ENCODE measurements at regions not wholly inside any gene's neighbourhood (a gene's known extent, or its start where the extent isn't known, plus 50 kb on each side); places are given as distances from the start of the nearest gene placed in this dataset.

GRCh38 chr6:40075056-40075590 is 140.9 kb upstream of the MOCS1 start:
- DNase-seq (ENCODE audit: low spot score) = no peak

- DNase-seq (ENCODE audit: low spot score) = no peak
Measured at GRCh38 chr6:40074306-40075055, 140.2 kb upstream of the MOCS1 start.

GRCh38 chr6:40066372-40066771 is 132.1 kb upstream of the MOCS1 start:
- DNase-seq (ENCODE audit: low spot score) = no peak

- DNase-seq (ENCODE audit: low spot score) = no peak
Measured at GRCh38 chr6:40056865-40057264, 122.6 kb upstream of the MOCS1 start.

GRCh38 chr6:40054602-40055001 is 120.3 kb upstream of the MOCS1 start:
- no peak for DNase-seq (ENCODE audit: low spot score)

- DNase-seq (ENCODE audit: low spot score) = no peak
Measured at GRCh38 chr6:40054186-40054585, 119.9 kb upstream of the MOCS1 start.

- no peak for DNase-seq (ENCODE audit: low spot score)
Measured at GRCh38 chr6:40049128-40049527, 114.9 kb upstream of the MOCS1 start.

GRCh38 chr6:40044196-40044595 is 109.9 kb upstream of the MOCS1 start:
- DNase-seq (ENCODE audit: low spot score) = no peak

GRCh38 chr6:40042232-40042631 is 108.0 kb upstream of the MOCS1 start:
- DNase-seq (ENCODE audit: low spot score) = no peak

- DNase-seq (ENCODE audit: low spot score) = no peak
Measured at GRCh38 chr6:40039042-40039441, 104.8 kb upstream of the MOCS1 start.

GRCh38 chr6:40038626-40039025 is 104.4 kb upstream of the MOCS1 start:
- DNase-seq (ENCODE audit: low spot score) = no peak

GRCh38 chr6:40037271-40037670 is 103.0 kb upstream of the MOCS1 start:
- no peak for DNase-seq (ENCODE audit: low spot score)

GRCh38 chr6:40036186-40036585 is 101.9 kb upstream of the MOCS1 start:
- no peak for DNase-seq (ENCODE audit: low spot score)

- DNase-seq (ENCODE audit: low spot score) = no peak
Measured at GRCh38 chr6:40028449-40028848, 94.2 kb upstream of the MOCS1 start.

GRCh38 chr6:40022867-40023266 is 88.6 kb upstream of the MOCS1 start:
- no peak for DNase-seq (ENCODE audit: low spot score)

- no peak for DNase-seq (ENCODE audit: low spot score)
Measured at GRCh38 chr6:40020166-40020565, 85.9 kb upstream of the MOCS1 start.

- DNase-seq (ENCODE audit: low spot score) = no peak
Measured at GRCh38 chr6:40015530-40015929, 81.3 kb upstream of the MOCS1 start.

GRCh38 chr6:40011844-40012243 is 77.6 kb upstream of the MOCS1 start:
- DNase-seq (ENCODE audit: low spot score) = no peak

- DNase-seq (ENCODE audit: low spot score) = no peak
Measured at GRCh38 chr6:40000964-40001515, 66.8 kb upstream of the MOCS1 start.

GRCh38 chr6:39999006-39999867 is 65.0 kb upstream of the MOCS1 start:
- no peak for DNase-seq (ENCODE audit: low spot score)

- DNase-seq (ENCODE audit: low spot score) = no peak
Measured at GRCh38 chr6:39998126-39998525, 63.9 kb upstream of the MOCS1 start.

GRCh38 chr6:39997101-39997635 is 62.9 kb upstream of the MOCS1 start:
- no peak for DNase-seq (ENCODE audit: low spot score)

- DNase-seq (ENCODE audit: low spot score) = no peak
Measured at GRCh38 chr6:39995633-39996032, 61.4 kb upstream of the MOCS1 start.

Data from hematopoietic multipotent progenitor cell treated with erythropoietin and hydrocortisone succinate and interleukin-3 and kit ligand, for 15 days (in vitro differentiated cells).